DOHH2 (cell line): ENCODE measurements at regions not wholly inside any gene's neighbourhood (a gene's known extent, or its start where the extent isn't known, plus 50 kb on each side); places are given as distances from the start of the nearest gene placed in this dataset.

Source experiments
- CTCF ChIP-seq: fragments of 200-600 bp; sonication (generic); IDR thresholded peaks from one replicate; pipeline ENCODE4 v1.5.1; 2014; ENCODE audit warnings: antibody characterized with exemption, mild to moderate bottlenecking, low read depth, low read length; ENCODE audit not compliant: poor library complexity, severe bottlenecking
- EZH2phosphoT487 ChIP-seq: fragments of 200-600 bp; sonication (generic); IDR thresholded peaks from 2 replicates; pipeline ENCODE4 v1.6.1; 2017; ENCODE audit warnings: borderline replicate concordance, mild to moderate bottlenecking, antibody characterized with exemption, low read length, moderate library complexity, mixed read lengths

DNA sequence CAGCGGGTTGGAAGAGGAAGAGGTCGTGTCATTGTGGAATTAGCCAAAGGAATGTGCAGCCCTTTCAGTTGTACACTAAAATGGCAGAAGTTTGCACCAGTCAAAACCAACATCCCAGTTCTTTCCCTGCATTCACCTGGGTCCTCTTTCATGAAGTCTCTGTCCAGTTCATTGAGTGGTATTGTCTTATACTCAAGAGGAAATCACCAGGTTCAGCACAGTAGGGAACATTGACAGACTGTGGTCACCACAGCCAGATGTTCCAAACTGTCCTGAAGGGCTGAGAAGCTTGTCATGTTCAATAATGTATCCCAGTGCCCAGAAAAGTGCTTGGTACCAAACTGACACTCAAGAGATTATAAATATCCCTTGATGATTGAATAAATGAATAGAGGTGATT is 131.6 kb downstream of the GLUL start:
- TF ChIP-seq CTCF: no peak
- TF ChIP-seq EZH2phosphoT487: no peak
